Ovary (tissue), 7 donors: ENCODE measurements at regions not wholly inside any gene's neighbourhood (a gene's known extent, or its start where the extent isn't known, plus 50 kb on each side); places are given as distances from the start of the nearest gene placed in this dataset.

Source experiments
- DNase-seq, 5 donors: peaks; one replicate each; pipeline ENCODE4 v3.0.0-alpha.2; 2019 to 2020
- H3K27ac ChIP-seq, 2 donors: fragments of 200-600 bp; one replicate each; pipeline versions ENCODE4 v1.5.1 to v1.8.0; 2019 to 2022
- H3K27me3 ChIP-seq: fragments of 200-600 bp; one replicate; pipeline ENCODE4 v1.8.0; 2022
- H3K36me3 ChIP-seq: fragments of 200-600 bp; sonication (generic); one replicate; pipeline ENCODE4 v1.5.1; 2019
- H3K4me1 ChIP-seq: one replicate; pipeline ENCODE4 v1.8.1; 2013; ENCODE audit warnings: mild to moderate bottlenecking, moderate library complexity; ENCODE audit not compliant: insufficient read depth
- H3K4me3 ChIP-seq: fragments of 200-600 bp; sonication (generic); one replicate; pipeline ENCODE4 v1.5.1; 2017
- H3K9me3 ChIP-seq, 2 donors: fragments of 200-600 bp in 1 of 2; sonication (generic) in 1 of 2; one replicate each; pipeline versions ENCODE4 v1.5.1 to v1.8.1; 2013 to 2019; ENCODE audit warnings: mild to moderate bottlenecking in 1 of 2, moderate library complexity in 1 of 2
- EP300 ChIP-seq: sonication (generic); formaldehyde crosslinking; IDR thresholded peaks from one replicate; pipeline ENCODE4 v1.6.1; 2017; ENCODE audit warnings: antibody characterized with exemption
- POLR2A ChIP-seq: fragments of 450-650 bp; IDR thresholded peaks from one replicate; pipeline ENCODE4 v1.6.1; 2017; ENCODE audit warnings: antibody characterized with exemption, mild to moderate bottlenecking, moderate library complexity
- WGBS, 3 donors: extraction: QIAGEN DNeasy Blood & Tissue Kit in 1 of 3; methylation state at CpG; one replicate each; pipeline versions ENCODE4 v1.1.5 to v1.1.7; 2013 to 2017; 5-methylcytosine and 5-hydroxymethylcytosine counted together
- intact Hi-C, 4 donors: fragments of 100-400 bp; cut with DNase I; formaldehyde crosslinking; loops; one replicate each; pipeline versions ENCODE4 v1.11.0 to v1.15.1; 2022 to 2023
- TF ChIP-seq, protein P1 (sequence below), 3 donors: fragments of 450-650 bp in 2 of 3; fragments of 200-600 bp in 1 of 3; IDR thresholded peaks; one replicate each; pipeline versions ENCODE4 v1.5.1 to v1.8.0; 2016 to 2022; ENCODE audit warnings: antibody characterized with exemption in 3 of 3, mild to moderate bottlenecking in 1 of 3
- donor health status: DM: no; HTN: no; CAD: no; lungs with moderate emphysema.
- donor health status: DM: no; HTN: no; CAD: no.
- donor health status: Bipolar disorder and iron deficiency.
- donor health status: DM: no; HTN: no; CAD: no.
- donor health status: DM: yes; HTN: yes; CAD: no.

DNA sequence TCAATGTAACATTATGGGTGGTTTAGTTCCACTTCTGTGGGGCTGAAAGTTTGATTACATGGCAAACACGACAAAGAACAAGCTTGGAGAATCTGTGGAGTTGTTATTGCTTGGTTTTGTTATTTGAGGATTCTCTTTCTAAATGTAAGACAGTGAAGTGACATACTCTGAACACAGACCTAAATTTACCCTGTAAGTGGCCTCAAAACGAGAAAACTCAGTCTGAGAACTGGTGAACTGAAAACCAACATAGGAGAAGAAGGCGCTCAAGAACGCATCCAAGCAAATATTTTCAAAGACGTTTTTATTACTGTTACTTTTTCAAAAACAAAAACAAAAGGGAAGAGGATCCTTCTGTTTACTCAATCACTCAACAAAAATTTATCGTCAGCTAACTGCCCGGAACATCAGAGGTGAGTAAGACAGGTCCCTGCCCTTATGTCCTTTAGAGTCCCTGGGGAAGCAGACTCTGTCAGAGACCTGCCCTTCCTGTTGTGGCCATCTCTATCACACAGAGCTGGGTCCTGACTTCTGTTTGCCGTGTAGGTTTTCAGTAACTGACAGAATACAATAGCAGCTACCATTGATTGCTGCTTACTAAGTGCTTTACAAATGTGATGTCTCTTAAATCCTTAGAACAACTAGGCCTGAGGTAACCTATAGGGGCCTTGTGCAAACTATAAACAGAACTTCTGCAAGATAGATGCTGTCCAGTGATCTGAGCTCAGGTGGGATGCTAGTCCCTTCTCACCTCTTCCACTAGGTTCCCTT is 79.3 kb upstream of the C12orf71 start:
- WGBS, 3 donors, result 75 to 86% (median 79%) methylated on average over 8 of the region's 8 CpGs
- intact Hi-C loops, result no loop called here
- TF ChIP-seq, protein P1, sequence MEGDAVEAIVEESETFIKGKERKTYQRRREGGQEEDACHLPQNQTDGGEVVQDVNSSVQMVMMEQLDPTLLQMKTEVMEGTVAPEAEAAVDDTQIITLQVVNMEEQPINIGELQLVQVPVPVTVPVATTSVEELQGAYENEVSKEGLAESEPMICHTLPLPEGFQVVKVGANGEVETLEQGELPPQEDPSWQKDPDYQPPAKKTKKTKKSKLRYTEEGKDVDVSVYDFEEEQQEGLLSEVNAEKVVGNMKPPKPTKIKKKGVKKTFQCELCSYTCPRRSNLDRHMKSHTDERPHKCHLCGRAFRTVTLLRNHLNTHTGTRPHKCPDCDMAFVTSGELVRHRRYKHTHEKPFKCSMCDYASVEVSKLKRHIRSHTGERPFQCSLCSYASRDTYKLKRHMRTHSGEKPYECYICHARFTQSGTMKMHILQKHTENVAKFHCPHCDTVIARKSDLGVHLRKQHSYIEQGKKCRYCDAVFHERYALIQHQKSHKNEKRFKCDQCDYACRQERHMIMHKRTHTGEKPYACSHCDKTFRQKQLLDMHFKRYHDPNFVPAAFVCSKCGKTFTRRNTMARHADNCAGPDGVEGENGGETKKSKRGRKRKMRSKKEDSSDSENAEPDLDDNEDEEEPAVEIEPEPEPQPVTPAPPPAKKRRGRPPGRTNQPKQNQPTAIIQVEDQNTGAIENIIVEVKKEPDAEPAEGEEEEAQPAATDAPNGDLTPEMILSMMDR (IDR thresholded peaks at IDR 0.05), result no peak
- TF ChIP-seq EP300, result no peak
- TF ChIP-seq POLR2A, result no peak

DNA sequence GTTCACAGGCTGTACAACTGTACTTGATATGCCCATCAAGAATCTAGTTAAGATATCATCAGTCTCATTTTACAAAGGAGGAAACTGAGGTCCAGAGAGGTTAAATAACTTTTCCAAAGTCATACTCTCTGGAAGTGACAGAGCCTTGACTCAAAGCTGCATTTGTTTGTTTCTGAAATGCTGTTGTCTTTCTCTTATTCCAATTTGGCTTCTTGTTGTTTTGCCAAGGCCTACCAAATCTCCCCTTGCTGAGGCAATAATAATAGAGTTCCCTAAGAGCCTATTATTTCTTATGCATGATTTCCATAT is 79.8 kb upstream of the C12orf71 start:
- Histone ChIP-seq H3K36me3 (no peaks in the 10 kb centered on the region), H3K4me1 (no peaks in the 10 kb centered on the region), H3K27ac (no peak overlapping the region), H3K4me3 (no peak overlapping the region), H3K27me3 (no peaks in the 10 kb centered on the region), H3K9me3 (no peaks in the 10 kb centered on the region)
- no peak for DNase-seq
- TF ChIP-seq, protein P1 (IDR thresholded peaks at IDR 0.05), result no peak
- TF ChIP-seq EP300, result no peak
- TF ChIP-seq POLR2A, result no peak
- intact Hi-C loops, result no loop called here

More for the DNA sequence above, 79.3 kb upstream of the C12orf71 start:
- no peak overlapping the region for H3K27ac ChIP-seq
- H3K36me3 ChIP-seq, result no peaks in the 10 kb centered on the region
- no peaks in the 10 kb centered on the region for H3K9me3 ChIP-seq
- no peak overlapping the region for H3K4me3 ChIP-seq
- DNase-seq, result no peak
- H3K27me3 ChIP-seq, result no peaks in the 10 kb centered on the region
- H3K4me1 ChIP-seq, result no peaks in the 10 kb centered on the region

DNA sequence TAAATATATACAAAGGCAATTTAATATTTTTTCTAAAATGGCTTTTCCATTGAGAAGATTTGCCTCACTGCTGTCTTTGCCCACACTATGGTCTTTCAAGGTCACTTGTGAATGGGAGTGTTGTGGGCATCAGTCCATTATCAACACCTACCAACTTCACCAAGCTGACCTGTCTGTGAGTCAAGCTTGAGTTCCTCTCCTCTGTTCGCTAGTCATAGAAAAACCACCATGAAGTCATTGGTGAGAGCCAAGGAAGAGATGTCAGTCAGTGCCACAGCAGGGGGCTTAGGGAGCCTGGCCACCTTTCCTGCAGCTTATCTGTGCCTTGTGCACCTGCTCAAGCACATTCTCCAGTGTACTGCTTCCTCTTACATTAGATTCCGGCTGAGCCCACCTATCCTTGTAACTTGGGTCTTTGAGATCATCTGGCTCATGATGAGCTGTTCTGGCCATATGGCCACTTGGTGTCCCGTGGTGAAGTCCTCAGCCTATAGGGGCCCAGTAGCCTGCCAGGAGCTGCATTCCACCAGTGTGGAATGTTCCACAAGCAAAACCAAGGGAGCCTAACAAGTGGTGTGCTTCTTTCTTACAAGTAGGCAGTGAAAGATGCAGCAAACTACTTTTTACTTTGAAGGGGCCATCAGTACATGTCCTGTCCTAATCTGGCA is 80.8 kb upstream of the C12orf71 start:
- intact Hi-C loops, result no loop called here
- no peaks in the 10 kb centered on the region for H3K27me3 ChIP-seq
- no peaks in the 10 kb centered on the region for H3K4me1 ChIP-seq
- no peak overlapping the region for H3K27ac ChIP-seq
- no peaks in the 10 kb centered on the region for H3K9me3 ChIP-seq
- WGBS, 3 donors, result 52 to 84% (median 69%) methylated on average over 3 of the region's 3 CpGs
- no peak for DNase-seq
- TF ChIP-seq, protein P1 (IDR thresholded peaks at IDR 0.05), result no peak
- TF ChIP-seq EP300 (no peak), POLR2A (no peak)
- no peaks in the 10 kb centered on the region for H3K36me3 ChIP-seq
- no peak overlapping the region for H3K4me3 ChIP-seq

DNA sequence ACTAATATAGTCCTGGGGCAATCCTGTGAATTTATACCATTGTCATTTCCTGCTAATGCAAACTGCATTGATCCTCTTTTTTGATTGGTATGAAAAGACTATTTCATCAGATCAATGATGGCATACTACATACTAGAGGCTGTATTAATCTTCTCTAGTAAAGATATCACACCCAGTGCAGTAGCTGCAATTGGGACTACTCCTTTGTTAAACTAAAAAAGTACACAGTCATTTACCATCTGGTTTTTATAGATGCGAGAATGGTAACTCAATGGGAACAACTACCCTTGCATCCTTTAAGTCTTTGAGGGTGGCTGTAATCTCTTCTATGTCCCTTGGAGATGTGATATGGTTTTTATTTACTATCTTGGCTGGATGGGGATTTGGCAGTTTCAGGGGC is 80.2 kb upstream of the STK38L start:
- Histone ChIP-seq H3K4me1 (no peaks in the 10 kb centered on the region), H3K27ac (no peak overlapping the region), H3K36me3 (no peaks in the 10 kb centered on the region), H3K9me3 (no peaks in the 10 kb centered on the region), H3K27me3 (no peaks in the 10 kb centered on the region), H3K4me3 (no peak overlapping the region)
- TF ChIP-seq, protein P1 (IDR thresholded peaks at IDR 0.05), result no peak
- TF ChIP-seq EP300 (no peak), POLR2A (no peak)
- no peak for DNase-seq
- 82 to 89% (median 87%) methylated on average over 1 of the region's 1 CpG for WGBS, 3 donors
- intact Hi-C loops, result no loop called here
